ENCODE measurements at regions not wholly inside any gene's neighbourhood (a gene's known extent, or its start where the extent isn't known, plus 50 kb on each side); places are given as distances from the start of the nearest gene placed in this dataset.

DNA sequence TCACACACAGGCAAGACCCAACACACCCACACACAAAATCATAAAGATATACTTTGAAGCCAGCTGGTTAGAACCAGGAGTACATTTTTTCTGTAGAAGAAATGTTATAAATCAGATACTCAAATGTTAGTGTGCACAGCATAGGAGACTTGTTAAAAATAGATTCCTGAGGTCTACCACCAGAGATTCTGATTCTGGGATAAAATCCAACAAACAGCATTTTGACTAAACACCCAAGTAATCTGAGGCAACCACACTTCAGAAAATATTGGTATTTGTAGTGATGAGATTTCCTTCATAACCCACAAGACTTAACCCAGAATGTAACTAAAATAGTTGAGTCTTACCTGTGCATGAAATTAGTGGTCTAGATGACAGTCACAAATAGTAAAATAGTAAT lies 301.8 kb downstream of the HNRNPD start:
- no peaks in the 10 kb centered on the region for H3K36me3 ChIP-seq (ENCODE audit: control insufficient read depth, insufficient read depth, low read length, severe bottlenecking)
- no peak overlapping the region for H3K4me3 ChIP-seq (ENCODE audit: low read length)
- no peaks in the 10 kb centered on the region for H3K4me1 ChIP-seq (ENCODE audit: control insufficient read depth, insufficient read depth, low read length)
- H3K9ac ChIP-seq (ENCODE audit: low read length): no peak overlapping the region
- H3K9me3 ChIP-seq (ENCODE audit: control insufficient read depth, low read length): no peaks in the 10 kb centered on the region
- H3K27me3 ChIP-seq (replicated peaks; ENCODE audit: control insufficient read depth, insufficient read depth, low read length): peaks cover 12% of the 10 kb centered on the region
- no peak for DNase-seq (ENCODE audit: low read depth)

DNA sequence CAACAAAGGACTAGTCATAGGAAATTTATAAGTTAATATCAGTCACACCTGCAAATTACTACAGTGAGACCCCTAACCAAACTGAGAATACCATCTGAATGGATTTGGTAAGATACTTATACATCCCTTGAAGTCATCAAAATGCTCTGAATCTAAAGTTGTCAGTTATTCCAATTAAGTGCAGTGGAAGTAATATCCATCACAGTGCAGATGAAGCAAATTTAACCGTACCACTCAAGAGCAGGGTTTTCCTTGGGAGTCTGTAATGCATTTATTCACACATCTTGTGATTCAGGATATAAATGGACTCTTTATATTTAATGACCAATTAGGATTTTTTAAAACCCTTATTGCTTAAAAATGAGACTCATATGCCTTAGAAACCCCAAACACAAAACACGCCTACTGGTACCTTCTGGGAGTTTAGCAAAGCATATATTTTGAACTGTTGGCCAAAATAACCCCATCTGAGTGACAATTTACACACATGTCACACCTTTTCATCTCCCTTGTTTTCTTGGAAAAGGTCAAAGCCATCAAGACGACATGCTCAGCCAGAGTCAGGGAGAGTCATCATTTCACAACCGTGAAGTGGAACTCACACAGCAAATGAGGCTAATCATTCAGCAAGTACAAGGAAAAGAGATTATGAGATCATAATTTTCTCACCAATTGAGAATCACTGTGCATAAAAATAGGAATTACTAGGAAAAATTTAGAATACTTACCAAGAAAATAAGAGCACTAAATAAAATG lies 303.7 kb downstream of the HNRNPD start:
- Histone ChIP-seq H3K4me3 (ENCODE audit: low read length) (no peak overlapping the region), H3K27me3 (replicated peaks; ENCODE audit: control insufficient read depth, insufficient read depth, low read length) (peaks cover 12% of the 10 kb centered on the region), H3K9ac (ENCODE audit: low read length) (no peak overlapping the region), H3K36me3 (ENCODE audit: control insufficient read depth, insufficient read depth, low read length, severe bottlenecking) (no peaks in the 10 kb centered on the region), H3K9me3 (ENCODE audit: control insufficient read depth, low read length) (no peaks in the 10 kb centered on the region), H3K4me1 (ENCODE audit: control insufficient read depth, insufficient read depth, low read length) (no peaks in the 10 kb centered on the region)
- no peak for DNase-seq (ENCODE audit: low read depth)

DNA sequence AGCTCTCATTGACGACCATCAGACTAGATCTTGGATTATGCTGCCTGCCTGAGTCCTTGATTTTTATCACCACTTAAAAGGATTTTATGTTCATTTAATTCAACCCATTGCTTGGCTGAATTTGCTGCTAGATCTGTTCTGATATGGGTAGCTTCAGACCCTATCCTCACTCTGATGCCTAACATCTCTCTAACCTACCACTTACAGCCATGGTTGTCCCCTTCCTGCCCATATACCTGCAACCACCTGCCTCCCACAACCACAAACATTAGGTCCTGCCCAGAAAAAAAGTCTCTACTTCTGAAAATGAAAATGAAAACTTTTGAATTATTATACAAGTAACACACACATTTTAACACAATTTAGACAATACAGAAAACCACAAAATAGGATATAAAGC lies 310.8 kb downstream of the HNRNPD start:
- Histone ChIP-seq H3K9me3 (ENCODE audit: control insufficient read depth, low read length) (no peaks in the 10 kb centered on the region), H3K9ac (ENCODE audit: low read length) (no peak overlapping the region), H3K36me3 (ENCODE audit: control insufficient read depth, insufficient read depth, low read length, severe bottlenecking) (no peaks in the 10 kb centered on the region), H3K4me3 (ENCODE audit: low read length) (no peak overlapping the region), H3K27me3 (replicated peaks; ENCODE audit: control insufficient read depth, insufficient read depth, low read length) (peaks cover 2% of the 10 kb centered on the region), H3K4me1 (ENCODE audit: control insufficient read depth, insufficient read depth, low read length) (no peaks in the 10 kb centered on the region)
- no peak for DNase-seq (ENCODE audit: low read depth)

DNA sequence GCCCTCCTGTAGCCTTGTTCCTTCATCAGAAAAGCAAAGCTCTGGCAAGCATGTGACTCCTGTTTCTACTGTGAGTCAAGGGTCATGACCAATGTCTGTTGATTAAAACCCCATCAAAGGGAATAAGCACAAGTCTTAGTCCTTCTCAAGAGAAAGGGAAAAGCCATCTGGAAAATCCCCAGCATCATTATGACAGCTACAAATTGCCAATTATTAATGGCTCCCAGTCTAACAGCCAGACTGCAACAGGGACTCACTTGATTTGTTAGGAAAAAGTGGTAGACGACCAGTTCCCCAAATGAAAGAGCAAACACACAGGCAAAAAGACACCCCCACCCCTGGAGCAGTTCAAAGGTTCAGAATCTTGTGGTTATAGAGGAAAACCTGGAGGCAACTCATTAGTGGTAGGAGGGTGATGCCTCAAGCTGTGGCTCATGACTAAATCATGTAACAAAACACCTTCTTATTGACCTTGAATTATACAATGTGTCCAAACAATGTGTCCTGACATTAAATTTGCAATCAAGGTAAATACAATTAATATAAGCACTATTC lies 315.7 kb downstream of the HNRNPD start:
- Histone ChIP-seq H3K9ac (ENCODE audit: low read length) (no peak overlapping the region), H3K4me1 (ENCODE audit: control insufficient read depth, insufficient read depth, low read length) (no peaks in the 10 kb centered on the region), H3K9me3 (ENCODE audit: control insufficient read depth, low read length) (peaks cover 13% of the 10 kb centered on the region), H3K27me3 (replicated peaks; ENCODE audit: control insufficient read depth, insufficient read depth, low read length) (no peaks in the 10 kb centered on the region), H3K4me3 (ENCODE audit: low read length) (no peak overlapping the region), H3K36me3 (ENCODE audit: control insufficient read depth, insufficient read depth, low read length, severe bottlenecking) (no peaks in the 10 kb centered on the region)
- DNase-seq (ENCODE audit: low read depth): no peak

DNA sequence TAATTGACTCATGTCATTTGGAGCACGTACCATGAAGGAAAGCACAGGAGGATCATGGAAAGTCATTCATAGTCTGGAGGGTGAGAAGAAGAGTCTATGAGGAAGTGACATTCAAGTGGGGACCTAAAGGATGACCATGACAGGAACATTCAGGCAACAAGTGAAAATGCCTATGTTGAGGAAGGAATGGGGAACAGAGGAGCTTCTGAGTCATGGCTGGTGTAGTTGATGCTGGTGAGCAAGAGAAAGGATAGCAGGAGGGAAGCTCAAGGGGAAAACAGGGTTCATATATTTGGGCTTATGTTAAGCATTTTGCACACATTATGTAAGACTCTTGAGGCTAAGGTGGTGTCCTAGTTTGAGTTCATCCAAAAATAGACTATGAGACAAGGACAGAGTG lies 318.6 kb downstream of the HNRNPD start:
- Histone ChIP-seq H3K9me3 (ENCODE audit: control insufficient read depth, low read length) (peaks cover 13% of the 10 kb centered on the region), H3K4me1 (ENCODE audit: control insufficient read depth, insufficient read depth, low read length) (no peaks in the 10 kb centered on the region), H3K36me3 (ENCODE audit: control insufficient read depth, insufficient read depth, low read length, severe bottlenecking) (no peaks in the 10 kb centered on the region), H3K4me3 (ENCODE audit: low read length) (no peak overlapping the region), H3K9ac (ENCODE audit: low read length) (no peak overlapping the region), H3K27me3 (replicated peaks; ENCODE audit: control insufficient read depth, insufficient read depth, low read length) (peaks cover 6% of the 10 kb centered on the region)
- no peak for DNase-seq (ENCODE audit: low read depth)

DNA sequence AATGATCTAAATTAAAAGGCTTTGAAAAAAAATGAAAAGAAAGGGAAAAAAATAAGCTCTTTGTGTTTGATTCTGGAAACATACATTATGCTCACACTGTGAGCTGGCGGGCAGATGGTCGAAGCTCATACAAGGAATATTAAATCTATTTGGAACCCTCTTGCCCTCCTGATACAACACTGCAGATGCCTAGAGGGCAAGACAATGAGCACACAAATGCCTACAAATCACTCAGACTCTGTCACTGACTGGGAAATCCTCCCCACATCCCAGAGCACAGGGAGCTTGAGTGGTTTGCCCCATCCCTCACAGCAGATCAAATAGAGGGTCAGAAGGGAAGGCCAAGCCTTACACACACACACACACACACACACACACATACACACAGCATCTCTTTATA lies 320.4 kb downstream of the HNRNPD start:
- Histone ChIP-seq H3K9ac (ENCODE audit: low read length) (no peak overlapping the region), H3K4me1 (ENCODE audit: control insufficient read depth, insufficient read depth, low read length) (no peaks in the 10 kb centered on the region), H3K9me3 (ENCODE audit: control insufficient read depth, low read length) (peaks cover 13% of the 10 kb centered on the region), H3K27me3 (replicated peaks; ENCODE audit: control insufficient read depth, insufficient read depth, low read length) (peaks cover 6% of the 10 kb centered on the region), H3K4me3 (ENCODE audit: low read length) (no peak overlapping the region), H3K36me3 (ENCODE audit: control insufficient read depth, insufficient read depth, low read length, severe bottlenecking) (no peaks in the 10 kb centered on the region)
- no peak for DNase-seq (ENCODE audit: low read depth)

DNA sequence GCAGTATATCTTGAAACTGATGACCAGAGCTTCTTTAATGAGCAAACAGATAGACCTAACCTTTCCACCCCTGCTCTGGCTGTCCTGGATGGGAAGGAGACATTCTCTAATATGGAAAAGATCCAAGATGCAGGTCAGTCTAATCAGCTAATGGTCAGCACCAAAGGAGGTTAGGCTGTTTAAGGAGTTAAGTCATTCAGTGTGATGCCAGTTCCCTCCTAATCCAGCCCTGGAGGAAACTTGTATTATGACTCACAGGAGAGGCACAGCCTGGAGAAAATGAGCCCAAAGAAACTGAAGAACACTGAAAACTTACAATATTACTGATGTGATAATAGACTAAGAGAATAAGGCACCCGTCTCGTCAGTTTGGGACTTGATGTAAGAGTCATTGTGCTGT lies 323.0 kb downstream of the HNRNPD start:
- Histone ChIP-seq H3K9me3 (ENCODE audit: control insufficient read depth, low read length) (peaks cover 5% of the 10 kb centered on the region), H3K27me3 (replicated peaks; ENCODE audit: control insufficient read depth, insufficient read depth, low read length) (peaks cover 18% of the 10 kb centered on the region), H3K36me3 (ENCODE audit: control insufficient read depth, insufficient read depth, low read length, severe bottlenecking) (no peaks in the 10 kb centered on the region), H3K9ac (ENCODE audit: low read length) (no peak overlapping the region), H3K4me3 (ENCODE audit: low read length) (no peak overlapping the region), H3K4me1 (ENCODE audit: control insufficient read depth, insufficient read depth, low read length) (no peaks in the 10 kb centered on the region)
- no peak for DNase-seq (ENCODE audit: low read depth)

DNA sequence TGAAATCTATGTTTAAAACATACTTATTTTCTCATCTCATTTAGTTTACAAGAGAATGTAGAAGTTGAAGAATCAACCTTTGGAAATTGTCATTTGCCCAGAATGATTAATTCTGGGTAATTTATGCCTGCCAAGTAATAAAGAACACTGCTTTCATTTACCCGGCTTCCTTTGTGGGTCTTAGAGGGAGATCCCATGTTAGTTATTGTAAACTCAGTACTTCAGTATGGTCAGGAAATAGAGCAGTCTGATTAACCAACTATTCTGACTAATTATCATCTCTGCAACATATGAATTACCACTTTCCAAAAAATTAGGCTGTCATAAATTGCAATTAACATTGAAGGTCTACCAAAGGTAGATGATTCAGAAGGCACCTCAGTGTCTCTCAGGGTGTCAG lies 324.5 kb downstream of the HNRNPD start:
- DNase-seq (ENCODE audit: low read depth): no peak
- Histone ChIP-seq H3K9me3 (ENCODE audit: control insufficient read depth, low read length) (no peaks in the 10 kb centered on the region), H3K9ac (ENCODE audit: low read length) (no peak overlapping the region), H3K4me1 (ENCODE audit: control insufficient read depth, insufficient read depth, low read length) (peaks cover 3% of the 10 kb centered on the region), H3K36me3 (ENCODE audit: control insufficient read depth, insufficient read depth, low read length, severe bottlenecking) (no peaks in the 10 kb centered on the region), H3K4me3 (ENCODE audit: low read length) (no peak overlapping the region), H3K27me3 (replicated peaks; ENCODE audit: control insufficient read depth, insufficient read depth, low read length) (peaks cover 28% of the 10 kb centered on the region)

DNA sequence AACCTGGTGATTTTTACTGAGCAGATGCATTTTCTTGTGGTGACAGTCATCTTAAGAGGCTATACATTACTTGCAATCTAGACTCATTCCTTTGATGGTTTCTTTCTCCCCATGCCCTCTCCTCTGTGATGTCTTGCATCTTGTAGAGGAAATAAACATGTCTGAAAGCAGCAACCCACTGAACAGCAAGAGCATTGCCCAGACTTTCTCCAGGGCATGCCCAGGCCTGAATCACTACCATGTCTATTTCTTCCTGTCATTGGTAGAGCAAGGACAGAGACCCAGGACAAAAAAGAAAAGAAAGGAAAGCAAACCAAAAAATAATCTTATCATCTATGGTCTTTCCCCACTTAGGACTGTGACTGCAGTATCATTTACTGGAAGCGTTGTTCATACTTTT lies 326.1 kb downstream of the HNRNPD start:
- H3K27me3 ChIP-seq (replicated peaks; ENCODE audit: control insufficient read depth, insufficient read depth, low read length): peaks cover 28% of the 10 kb centered on the region
- no peaks in the 10 kb centered on the region for H3K36me3 ChIP-seq (ENCODE audit: control insufficient read depth, insufficient read depth, low read length, severe bottlenecking)
- H3K9me3 ChIP-seq (ENCODE audit: control insufficient read depth, low read length): no peaks in the 10 kb centered on the region
- no peak for DNase-seq (ENCODE audit: low read depth)
- no peak overlapping the region for H3K9ac ChIP-seq (ENCODE audit: low read length)
- H3K4me1 ChIP-seq (ENCODE audit: control insufficient read depth, insufficient read depth, low read length): peaks cover 3% of the 10 kb centered on the region
- no peak overlapping the region for H3K4me3 ChIP-seq (ENCODE audit: low read length)

DNA sequence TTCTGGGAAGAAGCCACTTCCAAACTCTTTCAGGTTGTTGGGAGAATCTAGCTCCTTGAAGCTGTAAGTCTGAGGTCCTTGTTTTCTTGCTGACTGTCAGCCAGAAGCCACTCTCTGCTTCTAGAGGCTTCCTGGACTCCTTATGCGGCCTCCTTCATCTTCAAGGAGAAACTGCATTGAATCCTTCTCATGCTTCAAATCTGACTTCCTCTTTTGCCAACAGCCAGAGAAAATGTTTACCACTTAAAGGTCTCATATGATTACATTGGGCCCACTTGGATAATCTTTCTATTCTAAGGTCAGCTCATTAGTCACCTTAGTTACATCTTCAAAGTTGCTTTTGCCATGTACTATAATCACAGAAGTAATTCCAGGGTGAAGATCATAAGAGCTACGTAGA lies 327.0 kb downstream of the HNRNPD start:
- Histone ChIP-seq H3K36me3 (ENCODE audit: control insufficient read depth, insufficient read depth, low read length, severe bottlenecking) (no peaks in the 10 kb centered on the region), H3K4me1 (ENCODE audit: control insufficient read depth, insufficient read depth, low read length) (peaks cover 3% of the 10 kb centered on the region), H3K27me3 (replicated peaks; ENCODE audit: control insufficient read depth, insufficient read depth, low read length) (peaks cover 21% of the 10 kb centered on the region), H3K9me3 (ENCODE audit: control insufficient read depth, low read length) (no peaks in the 10 kb centered on the region), H3K9ac (ENCODE audit: low read length) (no peak overlapping the region), H3K4me3 (ENCODE audit: low read length) (no peak overlapping the region)
- DNase-seq (ENCODE audit: low read depth): no peak

DNA sequence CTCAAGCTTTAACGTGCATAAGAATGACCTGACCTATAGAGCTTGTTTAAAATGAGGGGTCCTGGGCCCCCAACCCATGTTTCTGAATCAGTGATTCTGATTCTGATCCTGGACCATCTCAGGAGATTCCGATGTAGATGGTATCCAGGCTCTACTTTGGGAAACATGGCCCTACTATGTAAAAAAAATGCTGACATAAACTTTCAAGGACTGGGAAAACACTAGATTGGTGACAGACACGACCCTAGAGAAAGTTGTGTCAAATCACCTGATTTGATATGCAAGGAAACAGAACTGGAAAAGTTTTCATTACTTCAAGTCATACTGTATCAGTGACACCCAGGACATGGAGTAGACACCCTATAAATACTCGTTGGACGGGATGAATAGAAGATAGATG lies 328.5 kb downstream of the HNRNPD start:
- Histone ChIP-seq H3K9me3 (ENCODE audit: control insufficient read depth, low read length) (no peaks in the 10 kb centered on the region), H3K9ac (ENCODE audit: low read length) (no peak overlapping the region), H3K4me3 (ENCODE audit: low read length) (no peak overlapping the region), H3K36me3 (ENCODE audit: control insufficient read depth, insufficient read depth, low read length, severe bottlenecking) (no peaks in the 10 kb centered on the region), H3K27me3 (replicated peaks; ENCODE audit: control insufficient read depth, insufficient read depth, low read length) (peaks cover 21% of the 10 kb centered on the region), H3K4me1 (ENCODE audit: control insufficient read depth, insufficient read depth, low read length) (peaks cover 3% of the 10 kb centered on the region)
- no peak for DNase-seq (ENCODE audit: low read depth)

Measured in adipocyte (in vitro differentiated cells).